Subcutaneous abdominal adipose tissue (tissue), 5 donors: ENCODE measurements at regions not wholly inside any gene's neighbourhood (a gene's known extent, or its start where the extent isn't known, plus 50 kb on each side); places are given as distances from the start of the nearest gene placed in this dataset.

ENCODE experiments used
- H3K27ac ChIP-seq: one replicate; pipeline ENCODE4 v1.7.0; 2013; ENCODE audit warnings: low read depth, mild to moderate bottlenecking, inconsistent platforms, low read length, moderate library complexity
- H3K27me3 ChIP-seq, 5 donors: one replicate each; pipeline ENCODE4 v1.7.0; 2013; ENCODE audit warnings: low read length in 5 of 5, inconsistent platforms in 1 of 5; ENCODE audit not compliant: control insufficient read depth in 5 of 5, insufficient read depth in 4 of 5
- H3K36me3 ChIP-seq, 5 donors: one replicate each; pipeline ENCODE4 v1.7.0; 2013; ENCODE audit warnings: low read length in 5 of 5; ENCODE audit not compliant: control insufficient read depth in 5 of 5, insufficient read depth in 5 of 5
- H3K4me1 ChIP-seq, 5 donors: one replicate each; pipeline ENCODE4 v1.7.0; 2013; ENCODE audit warnings: low read length in 5 of 5, mild to moderate bottlenecking in 3 of 5, moderate library complexity in 1 of 5; ENCODE audit not compliant: control insufficient read depth in 5 of 5, insufficient read depth in 5 of 5
- H3K4me3 ChIP-seq, 5 donors: one replicate each; pipeline ENCODE4 v1.7.0; 2013; ENCODE audit warnings: low read length in 5 of 5, low read depth in 1 of 5
- H3K9ac ChIP-seq, 5 donors: one replicate each; pipeline ENCODE4 v1.7.0; 2013; ENCODE audit warnings: low read length in 5 of 5, mild to moderate bottlenecking in 4 of 5, moderate library complexity in 3 of 5
- H3K9me3 ChIP-seq, 5 donors: one replicate each; pipeline ENCODE4 v1.7.0; 2013; ENCODE audit warnings: low read length in 5 of 5; ENCODE audit not compliant: control insufficient read depth in 5 of 5
- donor health status: healthy.
- donor health status: healthy.
- donor health status: healthy.
- donor health status: healthy.
- donor health status: healthy.

DNA sequence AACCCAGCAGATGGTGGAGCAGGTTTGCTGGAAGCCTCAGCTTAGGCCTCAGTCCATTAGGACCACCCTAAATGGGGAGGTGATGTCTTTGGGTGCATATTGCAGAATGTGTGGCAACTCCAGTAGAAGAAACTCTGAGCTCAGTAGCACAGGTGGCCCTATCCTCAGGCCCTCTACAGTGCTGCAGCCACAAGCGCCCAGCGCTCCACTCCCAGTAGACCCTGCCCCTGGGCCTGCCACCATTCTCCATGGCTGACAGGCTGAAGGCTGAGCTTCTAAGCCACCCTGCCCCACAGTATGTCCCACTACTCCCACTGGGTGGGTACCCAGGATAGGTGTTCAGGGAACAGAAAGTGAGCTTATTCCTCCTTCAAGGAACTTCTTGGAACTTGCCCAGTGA lies 162.8 kb upstream of the MAMLD1 start:
- Histone ChIP-seq H3K4me1 (peaks cover 0 to 14% (median 7%) of the 10 kb centered on the region in 5 donors), H3K36me3 (no peaks in the 10 kb centered on the region), H3K27me3 (peaks cover 0 to 9% (median 0%) of the 10 kb centered on the region in 5 donors), H3K9me3 (no peaks in the 10 kb centered on the region), H3K9ac (no peak overlapping the region), H3K27ac (no peak overlapping the region), H3K4me3 (no peak overlapping the region)

GRCh38 chrX:150200820-150201287 lies 162.3 kb upstream of the MAMLD1 start:
- no peak overlapping the region for H3K27ac ChIP-seq
- H3K27me3 ChIP-seq: peaks cover 0 to 9% (median 0%) of the 10 kb centered on the region in 5 donors
- H3K9me3 ChIP-seq: no peaks in the 10 kb centered on the region
- H3K36me3 ChIP-seq: no peaks in the 10 kb centered on the region
- no peak overlapping the region for H3K9ac ChIP-seq
- peaks cover 0 to 14% (median 7%) of the 10 kb centered on the region in 5 donors for H3K4me1 ChIP-seq
- H3K4me3 ChIP-seq: no peak overlapping the region

GRCh38 chrX:150201391-150201790 lies 161.7 kb upstream of the MAMLD1 start:
- H3K27ac ChIP-seq: no peak overlapping the region
- no peak overlapping the region for H3K9ac ChIP-seq
- peaks cover 0 to 9% (median 0%) of the 10 kb centered on the region in 5 donors for H3K27me3 ChIP-seq
- H3K4me3 ChIP-seq: no peak overlapping the region
- peaks cover 0 to 14% (median 7%) of the 10 kb centered on the region in 5 donors for H3K4me1 ChIP-seq
- no peaks in the 10 kb centered on the region for H3K36me3 ChIP-seq
- no peaks in the 10 kb centered on the region for H3K9me3 ChIP-seq

DNA sequence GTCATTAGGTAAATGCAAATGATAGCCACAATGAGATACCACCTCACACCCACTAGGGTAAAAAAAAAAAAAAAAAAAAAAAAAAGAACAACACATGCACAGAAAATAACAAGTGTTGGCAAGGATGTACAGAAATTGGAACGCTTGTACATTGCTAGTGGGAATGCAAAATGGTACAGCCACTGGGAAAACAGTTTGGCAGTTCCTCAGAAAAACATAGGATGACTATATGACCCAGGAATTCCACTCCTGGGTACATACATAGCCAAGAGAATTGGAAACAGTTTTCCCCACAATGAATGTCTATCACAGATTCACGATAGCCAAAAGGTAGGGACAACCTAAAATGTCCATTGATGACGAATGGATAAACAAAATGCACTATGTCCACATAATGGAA lies 161.3 kb upstream of the MAMLD1 start:
- no peak overlapping the region for H3K9ac ChIP-seq
- no peaks in the 10 kb centered on the region for H3K9me3 ChIP-seq
- no peak overlapping the region for H3K4me3 ChIP-seq
- H3K36me3 ChIP-seq: no peaks in the 10 kb centered on the region
- H3K27me3 ChIP-seq: peaks cover 0 to 9% (median 0%) of the 10 kb centered on the region in 5 donors
- no peak overlapping the region for H3K27ac ChIP-seq
- H3K4me1 ChIP-seq: peaks cover 0 to 14% (median 7%) of the 10 kb centered on the region in 5 donors

- H3K9me3 ChIP-seq: no peaks in the 10 kb centered on the region
- H3K36me3 ChIP-seq: no peaks in the 10 kb centered on the region
- no peak overlapping the region for H3K27ac ChIP-seq
- no peak overlapping the region for H3K9ac ChIP-seq
- H3K27me3 ChIP-seq: peaks cover 0 to 9% (median 0%) of the 10 kb centered on the region in 5 donors
- peaks cover 0 to 14% (median 7%) of the 10 kb centered on the region in 5 donors for H3K4me1 ChIP-seq
- no peak overlapping the region for H3K4me3 ChIP-seq
These were observed 160.4 kb upstream of the MAMLD1 start for GRCh38 chrX:150202641-150203247.

- peaks cover 0 to 14% (median 7%) of the 10 kb centered on the region in 5 donors for H3K4me1 ChIP-seq
- no peaks in the 10 kb centered on the region for H3K9me3 ChIP-seq
- H3K4me3 ChIP-seq: no peak overlapping the region
- H3K36me3 ChIP-seq: no peaks in the 10 kb centered on the region
- H3K9ac ChIP-seq: no peak overlapping the region
- H3K27me3 ChIP-seq: peaks cover 0 to 9% (median 0%) of the 10 kb centered on the region in 5 donors
- H3K27ac ChIP-seq: no peak overlapping the region
These were observed 159.9 kb upstream of the MAMLD1 start for GRCh38 chrX:150203248-150203645.

GRCh38 chrX:150205011-150205410 lies 158.1 kb upstream of the MAMLD1 start:
- H3K27ac ChIP-seq: no peak overlapping the region
- H3K4me3 ChIP-seq: no peak overlapping the region
- H3K4me1 ChIP-seq: peaks cover 0 to 14% (median 7%) of the 10 kb centered on the region in 5 donors
- no peaks in the 10 kb centered on the region for H3K9me3 ChIP-seq
- H3K27me3 ChIP-seq: peaks cover 0 to 6% (median 0%) of the 10 kb centered on the region in 5 donors
- H3K9ac ChIP-seq: no peak overlapping the region
- no peaks in the 10 kb centered on the region for H3K36me3 ChIP-seq

DNA sequence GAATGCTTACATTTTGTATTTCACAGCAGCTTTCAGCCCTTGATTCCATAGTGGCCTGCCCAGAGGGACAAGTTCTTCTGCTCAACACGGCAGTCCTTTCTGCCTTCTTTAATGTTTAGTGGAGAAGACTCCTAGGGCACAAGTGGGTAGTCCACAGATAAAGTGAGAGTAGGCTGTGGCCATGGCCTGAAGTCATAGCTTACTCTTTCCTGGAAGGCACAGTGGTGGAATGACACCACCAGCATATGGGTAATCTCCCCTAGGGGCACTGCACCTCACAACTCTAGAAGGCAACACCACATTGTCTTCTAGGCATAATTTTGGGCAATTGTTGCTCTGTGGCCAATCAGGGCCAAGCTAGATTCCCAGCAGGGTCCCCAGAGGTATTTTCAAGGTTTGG lies 155.4 kb upstream of the MAMLD1 start:
- H3K36me3 ChIP-seq: no peaks in the 10 kb centered on the region
- H3K9me3 ChIP-seq: no peaks in the 10 kb centered on the region
- H3K27me3 ChIP-seq: peaks cover 0 to 6% (median 0%) of the 10 kb centered on the region in 5 donors
- peaks cover 2 to 21% (median 14%) of the 10 kb centered on the region in 5 donors for H3K4me1 ChIP-seq
- H3K9ac ChIP-seq: no peak overlapping the region
- no peak overlapping the region for H3K4me3 ChIP-seq
- H3K27ac ChIP-seq: no peak overlapping the region

GRCh38 chrX:150211988-150212387 lies 151.1 kb upstream of the MAMLD1 start:
- Histone ChIP-seq H3K9me3 (no peaks in the 10 kb centered on the region), H3K4me1 (peaks cover 2 to 25% (median 20%) of the 10 kb centered on the region in 5 donors), H3K9ac (no peak overlapping the region), H3K27me3 (peaks cover 0 to 6% (median 0%) of the 10 kb centered on the region in 5 donors), H3K36me3 (no peaks in the 10 kb centered on the region), H3K27ac (no peak overlapping the region), H3K4me3 (no peak overlapping the region)

DNA sequence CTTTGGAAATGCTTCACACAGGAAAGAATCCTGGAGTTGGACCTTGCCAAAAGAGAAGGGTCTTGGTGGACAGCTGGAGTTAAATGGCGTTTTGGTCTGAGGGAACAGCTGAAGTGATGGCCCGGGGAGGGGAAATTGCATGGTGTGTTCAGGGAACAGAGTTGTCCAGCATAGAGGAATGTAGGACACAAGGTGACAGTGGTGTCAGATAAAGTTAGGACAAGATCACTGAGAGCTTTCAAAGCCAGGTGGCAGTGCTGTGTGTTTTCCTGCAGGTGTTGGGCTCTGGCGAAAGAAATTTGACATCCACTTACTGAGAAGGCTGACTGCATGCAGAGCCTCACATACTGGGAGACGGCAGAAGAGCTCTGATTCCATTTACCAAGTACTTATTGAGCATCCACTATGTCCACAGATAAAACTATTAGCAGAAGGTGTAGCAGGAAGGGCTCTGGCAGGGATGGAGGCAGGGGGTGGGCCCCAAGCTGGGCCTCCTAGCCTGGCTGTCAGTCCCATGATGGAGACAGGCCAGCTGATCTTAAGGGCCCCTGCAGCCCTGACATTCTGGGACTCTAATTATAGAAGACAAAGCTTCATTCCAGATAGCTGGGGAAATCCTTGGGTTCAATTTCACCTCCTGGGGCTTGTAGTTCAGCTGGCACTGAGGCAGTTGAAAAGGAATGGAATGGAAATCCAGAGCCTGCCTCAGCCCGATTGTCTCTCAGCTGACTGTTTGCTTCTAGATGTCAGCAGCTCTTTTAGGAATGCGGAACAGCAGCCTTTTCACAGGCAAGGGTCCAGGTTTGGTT lies 150.2 kb upstream of the MAMLD1 start:
- Histone ChIP-seq H3K9me3 (no peaks in the 10 kb centered on the region), H3K4me3 (no peak overlapping the region), H3K27me3 (peaks cover 0 to 10% (median 0%) of the 10 kb centered on the region in 5 donors), H3K9ac (no peak overlapping the region), H3K4me1 (peaks cover 2 to 25% (median 20%) of the 10 kb centered on the region in 5 donors), H3K27ac (peak overlapping the region; percentile 3), H3K36me3 (no peaks in the 10 kb centered on the region)
